Retinal pigment epithelial cell (primary cell): ENCODE measurements at regions not wholly inside any gene's neighbourhood (a gene's known extent, or its start where the extent isn't known, plus 50 kb on each side); places are given as distances from the start of the nearest gene placed in this dataset.

Experiments used
- DNase-seq: peaks from one replicate; pipeline ENCODE4 v3.0.0-alpha.2; 2010; ENCODE audit warnings: low read depth
- H3K4me3 ChIP-seq: 2 replicates; pipeline ENCODE4 v1.5.1; 2011; ENCODE audit warnings: mild to moderate bottlenecking, low read length, control low read depth, moderate library complexity
- TF ChIP-seq, protein P1 (sequence below): conservative IDR thresholded peaks from 2 replicates; pipeline ENCODE4 v1.5.1; 2011; ENCODE audit warnings: low read depth, low read length, control low read depth, inconsistent platforms

GRCh38 chr10:36023939-36024338 is 381.8 kb upstream of the FZD8 start:
- TF ChIP-seq, protein P1, sequence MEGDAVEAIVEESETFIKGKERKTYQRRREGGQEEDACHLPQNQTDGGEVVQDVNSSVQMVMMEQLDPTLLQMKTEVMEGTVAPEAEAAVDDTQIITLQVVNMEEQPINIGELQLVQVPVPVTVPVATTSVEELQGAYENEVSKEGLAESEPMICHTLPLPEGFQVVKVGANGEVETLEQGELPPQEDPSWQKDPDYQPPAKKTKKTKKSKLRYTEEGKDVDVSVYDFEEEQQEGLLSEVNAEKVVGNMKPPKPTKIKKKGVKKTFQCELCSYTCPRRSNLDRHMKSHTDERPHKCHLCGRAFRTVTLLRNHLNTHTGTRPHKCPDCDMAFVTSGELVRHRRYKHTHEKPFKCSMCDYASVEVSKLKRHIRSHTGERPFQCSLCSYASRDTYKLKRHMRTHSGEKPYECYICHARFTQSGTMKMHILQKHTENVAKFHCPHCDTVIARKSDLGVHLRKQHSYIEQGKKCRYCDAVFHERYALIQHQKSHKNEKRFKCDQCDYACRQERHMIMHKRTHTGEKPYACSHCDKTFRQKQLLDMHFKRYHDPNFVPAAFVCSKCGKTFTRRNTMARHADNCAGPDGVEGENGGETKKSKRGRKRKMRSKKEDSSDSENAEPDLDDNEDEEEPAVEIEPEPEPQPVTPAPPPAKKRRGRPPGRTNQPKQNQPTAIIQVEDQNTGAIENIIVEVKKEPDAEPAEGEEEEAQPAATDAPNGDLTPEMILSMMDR: no peak
- DNase-seq: peak; percentile 49
- H3K4me3 ChIP-seq: no peak overlapping the region

- no peak for DNase-seq
- no peak overlapping the region for H3K4me3 ChIP-seq
- TF ChIP-seq, protein P1: no peak
Measured at GRCh38 chr10:36021096-36021495, 379.0 kb upstream of the FZD8 start.

GRCh38 chr10:36019749-36020148 is 377.7 kb upstream of the FZD8 start:
- TF ChIP-seq, protein P1: no peak
- DNase-seq: no peak

GRCh38 chr10:36018996-36019395 is 376.9 kb upstream of the FZD8 start:
- no peak overlapping the region for H3K4me3 ChIP-seq
- no peak for DNase-seq
- TF ChIP-seq, protein P1: no peak

More at GRCh38 chr10:36019749-36020148, 377.7 kb upstream of the FZD8 start:
- H3K4me3 ChIP-seq: no peak overlapping the region

- no peak overlapping the region for H3K4me3 ChIP-seq
- DNase-seq: no peak
- TF ChIP-seq, protein P1: no peak
Measured at GRCh38 chr10:36017137-36017536, 375.0 kb upstream of the FZD8 start.

DNA sequence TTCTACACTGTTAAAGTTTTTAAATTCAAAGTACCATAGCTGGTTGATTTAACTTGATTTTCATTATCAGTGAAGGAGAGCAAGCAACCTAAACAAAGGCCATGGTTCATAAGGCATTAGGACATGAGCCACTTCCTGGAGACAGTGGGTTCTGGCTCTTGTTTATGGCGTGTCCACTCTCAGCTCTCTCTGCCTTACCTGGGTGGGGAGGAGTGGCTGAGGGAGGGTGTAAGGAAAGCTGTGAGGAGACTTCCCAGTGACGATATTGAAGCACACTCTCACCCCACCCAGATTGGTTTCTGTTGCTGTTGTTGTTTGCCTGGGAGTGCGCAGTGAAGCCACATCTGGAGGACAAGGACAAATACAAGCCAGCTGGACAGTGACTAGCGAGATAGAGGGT is 365.3 kb upstream of the FZD8 start:
- TF ChIP-seq, protein P1: no peak
- DNase-seq: no peak
- H3K4me3 ChIP-seq: no peak overlapping the region

DNA sequence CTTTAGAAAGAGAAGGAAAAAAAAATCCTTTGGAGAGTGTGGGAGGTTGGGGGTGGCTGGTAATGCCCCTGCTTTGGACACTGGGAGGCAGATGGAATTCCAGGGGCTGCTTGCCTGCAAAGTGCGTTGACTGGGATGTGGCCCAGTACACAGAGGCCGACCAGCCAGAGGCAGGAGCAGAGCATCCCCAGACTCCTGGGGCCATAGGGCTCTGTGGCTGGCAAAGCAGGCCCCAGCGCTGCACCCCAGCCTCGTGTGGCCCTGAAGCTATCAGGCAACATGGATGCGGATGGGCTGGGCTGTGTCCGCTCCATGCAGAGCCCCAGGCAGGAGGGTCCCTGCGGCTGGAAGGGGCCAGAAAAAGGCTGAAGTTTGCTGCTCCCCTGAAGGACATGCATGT is 361.6 kb upstream of the FZD8 start:
- no peak for DNase-seq
- H3K4me3 ChIP-seq: no peak overlapping the region
- TF ChIP-seq, protein P1: no peak
